ENCODE measurements at regions not wholly inside any gene's neighbourhood (a gene's known extent, or its start where the extent isn't known, plus 50 kb on each side); places are given as distances from the start of the nearest gene placed in this dataset.

- TF ChIP-seq GATA2 (IDR thresholded peaks at IDR 0.05; ENCODE audit: low read depth, low read length) (no peak), GATA3 (IDR thresholded peaks at IDR 0.05; ENCODE audit: low read depth, low read length) (no peak)
These were observed 250.4 kb downstream of the GATA3 start for GRCh38 chr10:8304861-8305260.

Data from SH-SY5Y (cell line).